Right ventricle myocardium inferior (tissue), 1 donor: ENCODE measurements at regions not wholly inside any gene's neighbourhood (a gene's known extent, or its start where the extent isn't known, plus 50 kb on each side); places are given as distances from the start of the nearest gene placed in this dataset.

ENCODE experiments used
- ATAC-seq: fragments of 200-7000 bp; cut with Tn5 transposase; one replicate; pipeline ENCODE4 v1.9.1; 2020; ENCODE audit warnings: mild to moderate bottlenecking, moderate library complexity
- DNase-seq: peaks from one replicate; pipeline ENCODE4 v3.0.0; 2021; ENCODE audit errors: missing footprints
- intact Hi-C: fragments of 100-400 bp; cut with DNase I; formaldehyde crosslinking; loops from one replicate; pipeline ENCODE4 v1.11.0; 2022
- donor health status: DM: no; HTN: yes; CAD: no; lungs with severe emphysema.

- no peak for DNase-seq
Observed at GRCh38 chr10:123585477-123586445, 80.4 kb upstream of the GPR26 start.

GRCh38 chr10:123587110-123587509 is 79.0 kb upstream of the GPR26 start:
- DNase-seq = no peak
- intact Hi-C loops = no loop called here
- ATAC-seq = no peak

More at GRCh38 chr10:123585477-123586445, 80.4 kb upstream of the GPR26 start:
- ATAC-seq = no peak
- intact Hi-C loops = no loop called here

GRCh38 chr10:123588386-123588914 is 77.7 kb upstream of the GPR26 start:
- ATAC-seq (no peak), DNase-seq (no peak)
- intact Hi-C loops = no loop called here

GRCh38 chr10:123595661-123596060 is 70.5 kb upstream of the GPR26 start:
- no peak for ATAC-seq
- DNase-seq = no peak
- intact Hi-C loops = no loop called here

- ATAC-seq = no peak
- intact Hi-C loops = no loop called here
- no peak for DNase-seq
Observed at GRCh38 chr10:123597676-123598075, 68.5 kb upstream of the GPR26 start.

- intact Hi-C loops = no loop called here
- no peak for ATAC-seq
Observed at GRCh38 chr10:123599366-123599849, 66.7 kb upstream of the GPR26 start.

GRCh38 chr10:123600177-123600576 is 66.0 kb upstream of the GPR26 start:
- intact Hi-C loops = no loop called here
- DNase-seq (no peak), ATAC-seq (no peak)

More at GRCh38 chr10:123599366-123599849, 66.7 kb upstream of the GPR26 start:
- DNase-seq = no peak

GRCh38 chr10:123603130-123603529 is 63.0 kb upstream of the GPR26 start:
- DNase-seq (no peak), ATAC-seq (no peak)
- intact Hi-C loops = no loop called here

GRCh38 chr10:123604506-123604905 is 61.6 kb upstream of the GPR26 start:
- intact Hi-C loops = no loop called here
- DNase-seq (no peak), ATAC-seq (no peak)

- no peak for ATAC-seq
- DNase-seq = no peak
- intact Hi-C loops = no loop called here
Observed at GRCh38 chr10:123606006-123606405, 60.1 kb upstream of the GPR26 start.

- intact Hi-C loops = no loop called here
- DNase-seq (no peak), ATAC-seq (no peak)
Observed at GRCh38 chr10:123606955-123607354, 59.2 kb upstream of the GPR26 start.

GRCh38 chr10:123607386-123607785 is 58.8 kb upstream of the GPR26 start:
- intact Hi-C loops = no loop called here
- DNase-seq = no peak
- ATAC-seq = no peak

- ATAC-seq = no peak
- DNase-seq = no peak
- intact Hi-C loops = no loop called here
Observed at GRCh38 chr10:123608047-123608446, 58.1 kb upstream of the GPR26 start.

GRCh38 chr10:123611243-123611642 is 54.9 kb upstream of the GPR26 start:
- intact Hi-C loops = no loop called here
- no peak for DNase-seq
- ATAC-seq = no peak

GRCh38 chr10:123611876-123612275 is 54.3 kb upstream of the GPR26 start:
- ATAC-seq (no peak), DNase-seq (no peak)
- intact Hi-C loops = no loop called here

- no peak for ATAC-seq
Observed at GRCh38 chr10:123613346-123613850, 52.8 kb upstream of the GPR26 start.

GRCh38 chr10:123614888-123615287 is 51.3 kb upstream of the GPR26 start:
- ATAC-seq = no peak
- no peak for DNase-seq
- intact Hi-C loops = no loop called here

More at GRCh38 chr10:123613346-123613850, 52.8 kb upstream of the GPR26 start:
- intact Hi-C loops = no loop called here
- DNase-seq = no peak
